Testis (tissue), 2 donors: ENCODE measurements at regions not wholly inside any gene's neighbourhood (a gene's known extent, or its start where the extent isn't known, plus 50 kb on each side); places are given as distances from the start of the nearest gene placed in this dataset.

Experiments
- CTCF ChIP-seq, 3 experiments: fragments of 450-650 bp in 2 of 3; fragments of 200-600 bp in 1 of 3; sonication (generic) in 1 of 3; IDR thresholded peaks; one replicate each; pipeline ENCODE4 v1.5.1; 2016 to 2019; ENCODE audit warnings: antibody characterized with exemption in 3 of 3, mild to moderate bottlenecking in 2 of 3, moderate library complexity in 1 of 3
- POLR2A ChIP-seq: fragments of 450-650 bp; IDR thresholded peaks from one replicate; pipeline ENCODE4 v1.6.1; 2017; ENCODE audit warnings: antibody characterized with exemption, mild to moderate bottlenecking, moderate library complexity

DNA sequence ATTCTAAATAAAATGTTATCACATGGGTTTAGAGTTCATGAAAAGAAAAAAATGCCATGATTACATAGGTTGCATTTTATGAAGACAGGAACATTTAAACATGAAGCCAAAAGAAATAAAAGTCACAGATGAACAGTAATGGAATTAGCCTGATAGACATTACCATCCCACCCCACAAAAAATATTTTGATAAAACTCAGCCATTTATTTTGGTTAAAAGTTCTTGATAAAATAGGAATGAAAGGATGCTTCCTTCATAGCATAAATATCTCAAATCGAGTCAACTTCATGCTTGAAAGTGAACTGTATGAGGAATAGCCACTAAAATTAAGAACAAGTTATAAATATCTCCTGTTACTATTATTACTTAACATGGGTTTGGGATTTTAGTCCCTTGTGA, 101.9 kb upstream of the TMC3 start:
- TF ChIP-seq POLR2A, result no peak
- TF ChIP-seq CTCF (IDR thresholded peaks at IDR 0.05), result no peak
